GM12892 (cell line): ENCODE measurements at regions not wholly inside any gene's neighbourhood (a gene's known extent, or its start where the extent isn't known, plus 50 kb on each side); places are given as distances from the start of the nearest gene placed in this dataset.

Source experiments
- POLR2A ChIP-seq: IDR thresholded peaks from 2 replicates; pipeline ENCODE4 v1.6.1; 2011; ENCODE audit warnings: low read depth, low read length, control low read depth
- POLR2AphosphoS5 ChIP-seq: IDR thresholded peaks from 2 replicates; pipeline ENCODE4 v1.6.1; 2011; ENCODE audit warnings: low read depth, low read length, control low read depth
- TAF1 ChIP-seq: IDR thresholded peaks from 2 replicates; pipeline ENCODE4 v1.6.1; 2011; ENCODE audit warnings: low read depth, mild to moderate bottlenecking, control low read depth, low read length, borderline replicate concordance

DNA sequence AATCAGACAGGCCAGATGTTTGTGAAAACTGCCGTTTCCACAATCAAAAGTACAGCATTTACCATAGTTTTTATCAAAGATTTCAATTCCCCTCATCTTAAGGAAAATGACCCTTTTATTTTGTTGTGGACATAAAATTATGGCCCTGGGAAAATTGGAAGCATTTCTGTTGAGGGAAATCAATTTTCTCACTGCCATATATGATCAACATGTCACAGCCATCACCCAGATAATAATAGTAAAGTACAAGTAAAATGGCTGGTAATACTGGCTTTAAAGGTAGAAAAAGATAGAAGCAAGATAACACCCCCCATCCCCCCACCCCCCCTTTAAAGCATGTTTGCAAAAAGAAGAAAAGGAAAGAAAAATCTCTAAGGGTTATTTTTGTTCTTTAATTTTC lies 311.7 kb downstream of the WDR72 start:
- TF ChIP-seq POLR2A (no peak), POLR2AphosphoS5 (no peak), TAF1 (no peak)
